GM21447 (cell line): ENCODE measurements at regions not wholly inside any gene's neighbourhood (a gene's known extent, or its start where the extent isn't known, plus 50 kb on each side); places are given as distances from the start of the nearest gene placed in this dataset.

Experiments
- ATAC-seq: cut with Tn5 transposase; IDR thresholded peaks from one replicate; pipeline ENCODE4 v1.9.1; 2021; ENCODE audit not compliant: unreplicated experiment

DNA sequence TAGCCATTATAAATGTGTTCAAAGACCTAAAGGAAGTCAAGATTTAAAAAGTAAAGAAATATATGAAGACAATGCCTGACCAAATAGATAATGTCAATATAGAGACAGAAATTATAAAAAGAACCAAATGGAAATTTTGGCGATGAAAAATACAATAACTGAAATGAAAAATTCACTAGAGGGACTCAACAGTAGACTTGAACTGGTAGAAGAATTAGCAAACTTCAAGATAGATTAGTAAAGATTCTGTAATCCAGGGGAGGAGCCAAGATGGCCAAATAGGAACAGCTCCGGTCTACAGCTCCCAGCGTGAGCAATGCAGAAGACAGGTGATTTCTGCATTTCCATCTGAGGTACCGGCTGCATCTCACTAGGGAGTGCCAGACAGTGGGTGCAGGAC, 433.2 kb downstream of the HINT1 start:
- no peak for ATAC-seq

DNA sequence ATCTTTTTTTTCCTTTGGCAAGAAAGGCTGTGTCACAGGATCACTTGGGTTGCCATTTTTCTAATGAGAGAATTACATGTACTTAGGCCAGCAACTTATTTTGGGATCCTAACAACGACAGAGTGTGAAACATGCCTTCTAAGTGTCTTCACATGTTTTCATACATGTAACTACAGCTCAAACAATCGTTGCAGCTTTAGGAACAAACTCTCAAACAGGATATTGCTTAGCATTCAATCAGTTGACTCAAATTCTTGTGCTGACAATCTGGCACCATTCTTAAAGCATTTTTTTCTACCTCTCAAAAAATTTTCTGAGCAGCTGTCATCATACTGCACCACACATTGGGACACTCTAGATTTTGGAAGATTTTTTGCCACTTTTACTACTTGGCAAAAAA, 435.5 kb downstream of the HINT1 start:
- ATAC-seq = no peak

DNA sequence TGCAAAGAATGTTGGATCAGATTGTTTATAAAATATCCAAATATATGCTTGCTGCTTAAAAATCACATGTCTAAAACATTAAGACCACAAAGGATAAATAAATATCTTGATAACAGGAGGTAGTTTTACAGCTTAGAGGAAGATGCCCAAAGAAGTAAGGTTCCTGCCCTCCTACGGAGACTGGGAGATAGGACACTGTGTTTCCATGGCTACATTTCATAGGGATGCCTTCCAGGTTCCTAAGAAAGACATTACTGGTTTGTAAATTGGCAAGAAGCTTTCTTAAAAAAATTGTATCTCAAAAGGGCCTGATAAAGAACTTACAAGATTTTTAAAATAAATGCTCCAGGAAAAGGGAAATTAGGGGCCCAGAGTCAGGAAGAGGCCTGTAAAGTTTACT, 437.2 kb downstream of the HINT1 start:
- no peak for ATAC-seq

DNA sequence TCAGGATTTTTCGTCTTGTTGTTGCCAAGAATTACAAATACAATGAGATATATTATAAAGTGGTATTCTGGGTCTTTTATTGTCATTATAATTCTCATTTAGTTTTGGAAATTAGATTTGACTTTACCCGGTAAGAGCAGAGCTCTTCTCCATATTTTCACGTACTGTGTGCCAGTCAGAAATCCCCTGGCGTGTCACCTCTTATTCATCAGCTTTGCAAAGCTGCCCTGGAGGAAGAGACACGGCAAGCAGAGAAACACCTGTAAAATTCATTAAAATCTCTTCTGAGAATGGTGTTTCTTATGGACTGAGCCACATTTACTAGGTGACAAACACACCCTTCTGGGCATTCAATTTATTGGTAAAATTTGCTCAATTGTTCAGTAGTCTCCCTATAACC, 440.4 kb downstream of the HINT1 start:
- no peak for ATAC-seq

DNA sequence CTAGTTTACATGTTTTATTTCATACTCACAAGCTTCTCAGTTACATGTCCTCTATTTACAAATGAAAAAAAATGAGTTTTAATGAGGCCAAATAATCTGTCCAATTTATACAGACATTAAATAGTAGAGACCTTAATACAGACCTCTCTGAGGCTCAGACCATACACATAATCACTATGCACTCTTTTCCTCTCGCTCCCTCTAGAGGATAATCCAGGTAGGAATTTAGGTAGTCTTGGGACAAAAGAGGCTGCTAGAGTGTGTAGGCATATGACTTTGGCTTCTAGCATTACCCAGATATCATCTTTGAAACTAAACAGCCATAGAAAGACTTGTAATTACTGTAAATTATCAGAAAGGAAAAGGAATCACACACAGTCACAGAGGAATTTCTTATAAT, 444.7 kb downstream of the HINT1 start:
- no peak for ATAC-seq

DNA sequence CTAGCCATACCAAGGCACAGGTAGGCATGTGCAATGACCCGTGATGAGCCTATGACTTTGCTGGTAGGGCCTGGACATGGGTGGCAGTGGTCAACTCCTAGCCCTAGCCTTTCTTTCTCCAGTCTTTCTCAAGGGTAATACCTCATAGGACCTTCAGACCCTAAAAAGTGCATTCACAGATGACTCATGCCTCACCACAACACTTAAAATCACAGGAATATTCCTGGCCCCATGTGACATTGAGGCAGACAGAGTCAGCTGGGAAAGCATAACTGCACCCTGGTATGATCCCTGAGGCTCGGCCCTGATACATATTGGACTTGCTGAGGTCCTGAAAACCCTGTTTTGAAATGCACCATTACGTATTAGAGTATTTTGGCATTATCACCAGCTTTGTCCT, 449.5 kb downstream of the HINT1 start:
- no peak for ATAC-seq

DNA sequence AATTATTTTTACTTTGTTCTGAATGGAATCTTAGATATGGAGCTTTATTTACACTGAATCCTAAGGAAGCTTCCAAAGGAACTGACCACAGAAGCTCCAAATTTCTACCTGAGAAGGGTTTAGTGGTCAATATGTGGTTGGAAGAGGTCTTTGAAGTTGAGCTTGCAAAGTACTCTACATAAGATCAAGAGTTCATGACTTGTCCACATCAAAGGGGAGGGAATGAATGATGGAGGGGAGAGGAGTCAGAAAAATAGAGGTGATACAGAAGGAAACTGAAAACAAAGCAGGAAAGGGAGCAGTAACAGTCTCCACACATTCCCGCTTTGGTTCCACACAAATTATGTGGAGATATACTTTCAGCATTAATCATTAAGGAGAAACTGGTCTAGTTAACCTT, 450.9 kb downstream of the HINT1 start:
- ATAC-seq = no peak

DNA sequence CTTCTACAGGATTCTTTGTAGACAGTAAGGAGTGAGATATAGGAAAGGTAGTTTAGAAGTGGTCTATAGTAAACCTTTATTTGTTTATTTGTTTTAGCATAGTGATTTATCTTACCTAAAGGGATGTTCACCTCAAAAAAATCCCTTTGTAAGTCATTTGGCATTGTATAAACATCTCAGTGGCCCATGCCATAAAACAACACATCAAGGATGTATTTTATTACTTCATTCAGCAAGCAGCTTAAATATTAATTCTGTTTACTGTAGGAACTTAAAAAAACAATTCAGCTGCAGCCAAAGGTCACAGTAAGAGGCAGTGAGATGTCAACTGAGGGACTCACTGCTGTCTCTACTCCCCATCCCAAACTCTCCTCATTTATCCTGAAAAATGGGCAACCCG, 452.7 kb downstream of the HINT1 start:
- no peak for ATAC-seq

DNA sequence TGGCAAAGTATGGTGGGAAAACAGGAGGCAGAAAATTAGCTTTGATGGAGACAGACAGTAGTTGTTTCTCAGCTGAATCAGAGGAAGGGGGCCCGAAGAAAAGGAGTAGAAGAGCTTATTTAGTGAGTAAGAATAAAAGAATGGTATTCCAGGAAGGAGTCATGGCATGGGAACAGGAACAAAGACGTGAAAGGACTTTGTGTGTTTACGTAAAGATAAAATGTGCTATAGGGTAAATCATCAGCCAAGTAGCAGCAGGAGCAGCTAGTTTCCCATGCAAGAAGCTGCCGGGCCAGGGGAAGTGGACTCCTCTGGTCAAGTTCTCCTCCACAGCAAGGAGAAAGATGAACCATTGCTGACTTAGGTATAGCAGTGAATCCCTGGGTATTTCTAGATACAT, 454.5 kb downstream of the HINT1 start:
- no peak for ATAC-seq

DNA sequence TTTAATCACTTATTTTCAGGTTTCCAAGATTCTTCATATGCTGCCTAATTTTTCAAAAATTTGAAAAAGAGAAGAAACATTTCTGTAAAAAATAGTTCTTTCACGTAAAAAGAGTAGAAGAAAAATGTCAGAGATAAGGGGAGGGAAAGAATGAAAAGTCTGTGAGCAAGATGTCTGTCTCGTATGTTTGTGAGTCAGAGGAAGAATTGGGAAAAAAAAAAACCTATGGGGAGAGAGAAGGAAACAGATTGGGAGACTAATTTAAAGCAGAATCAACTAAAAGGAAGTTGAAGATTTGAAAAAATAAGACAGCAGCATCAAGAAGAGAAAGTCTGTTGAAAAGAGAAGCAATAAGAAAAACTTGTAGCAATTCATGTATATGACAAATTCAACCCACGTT, 456.3 kb downstream of the HINT1 start:
- no peak for ATAC-seq

DNA sequence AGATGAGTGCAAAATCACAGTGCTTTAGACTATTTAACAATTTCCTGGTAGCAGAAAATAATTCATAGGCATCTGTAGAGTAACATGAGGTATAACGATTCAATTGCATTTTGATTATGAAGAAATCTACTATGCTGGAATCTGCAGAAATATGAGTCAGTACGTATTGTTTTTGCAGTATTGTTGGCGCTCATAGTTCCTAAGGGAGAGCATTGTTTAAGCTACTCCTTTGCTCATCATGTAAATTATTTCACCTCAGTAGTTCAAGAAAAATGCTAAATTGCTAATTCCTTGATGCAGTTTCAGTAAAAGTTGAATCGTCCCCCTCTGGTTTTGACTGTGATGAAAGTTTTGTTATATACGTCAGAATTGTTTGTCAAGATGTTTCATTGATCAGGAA, 458.4 kb downstream of the HINT1 start:
- ATAC-seq = no peak

DNA sequence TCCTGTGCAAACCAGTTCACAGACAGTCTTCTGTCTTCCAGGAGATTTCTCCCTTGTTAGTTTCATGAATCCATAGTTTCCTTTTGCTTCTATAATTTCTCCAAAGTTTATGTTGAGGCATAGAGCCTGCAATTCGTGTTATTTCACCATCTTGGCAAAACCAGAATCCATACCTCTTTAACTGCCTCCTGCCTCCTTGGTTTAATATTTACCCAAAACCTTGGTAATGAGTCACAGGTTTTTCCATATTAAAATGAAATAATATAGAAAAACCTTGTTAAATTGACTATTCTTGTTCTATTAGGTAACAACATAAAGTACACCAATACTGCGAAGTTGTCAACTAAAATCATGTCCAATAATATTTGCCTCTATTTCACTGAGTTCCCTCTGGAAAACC, 459.7 kb downstream of the HINT1 start:
- ATAC-seq = no peak

DNA sequence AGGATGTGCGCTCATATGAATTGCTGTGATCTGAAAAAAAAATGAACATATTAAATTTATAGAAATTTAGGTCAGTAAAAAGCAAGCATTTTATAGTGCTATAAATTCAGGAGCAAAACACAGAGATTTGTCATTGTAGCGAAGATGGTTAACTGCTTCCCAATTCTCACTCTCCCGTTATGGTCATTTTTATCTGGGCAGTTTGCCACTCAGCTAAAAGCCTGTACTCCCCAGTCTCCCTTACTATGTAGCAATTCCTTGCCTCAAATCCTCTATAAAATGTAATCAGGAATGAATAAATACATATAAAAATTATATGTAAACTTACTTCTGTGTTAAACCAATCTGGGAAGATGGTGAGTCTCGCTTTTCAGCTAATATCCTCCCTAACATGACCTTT, 471.5 kb downstream of the HINT1 start:
- no peak for ATAC-seq

DNA sequence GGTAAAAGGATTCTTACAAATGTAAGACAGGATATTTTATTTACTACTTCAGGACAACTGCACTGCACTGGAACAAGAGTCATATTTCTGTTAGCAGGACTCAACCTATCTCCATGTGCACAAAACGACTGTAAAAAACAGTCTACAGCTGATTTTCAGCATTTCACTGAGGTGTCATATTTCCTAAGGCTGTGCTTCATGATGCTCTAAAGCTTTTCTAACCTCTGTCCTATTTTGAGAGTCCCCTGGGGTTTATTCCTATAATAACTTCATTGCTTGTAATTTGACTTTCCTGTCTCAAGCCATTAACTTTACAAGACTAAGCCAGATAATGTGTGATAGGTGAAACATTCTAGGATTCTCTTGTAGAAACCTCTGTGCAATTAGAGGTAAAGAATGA, 472.3 kb downstream of the HINT1 start:
- no peak for ATAC-seq

DNA sequence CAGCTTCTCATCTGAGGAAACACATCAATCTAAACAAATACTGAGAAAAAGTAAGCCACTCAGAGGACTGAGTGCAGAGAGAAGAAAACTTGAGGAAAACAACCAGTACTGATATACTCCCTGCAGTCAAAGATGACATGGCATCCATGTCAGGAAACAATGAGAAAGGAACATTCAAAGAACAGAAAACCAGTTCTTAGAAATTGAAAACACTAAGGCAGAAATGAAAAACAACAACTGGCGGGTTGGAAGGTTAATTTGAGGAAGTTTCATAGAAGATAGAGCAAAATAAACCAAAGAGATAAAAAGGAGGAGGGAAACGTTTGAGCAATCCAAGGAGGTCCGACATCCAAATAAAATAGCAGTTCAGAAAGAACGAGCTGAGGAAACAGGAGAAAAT, 475.2 kb downstream of the HINT1 start:
- ATAC-seq = no peak

DNA sequence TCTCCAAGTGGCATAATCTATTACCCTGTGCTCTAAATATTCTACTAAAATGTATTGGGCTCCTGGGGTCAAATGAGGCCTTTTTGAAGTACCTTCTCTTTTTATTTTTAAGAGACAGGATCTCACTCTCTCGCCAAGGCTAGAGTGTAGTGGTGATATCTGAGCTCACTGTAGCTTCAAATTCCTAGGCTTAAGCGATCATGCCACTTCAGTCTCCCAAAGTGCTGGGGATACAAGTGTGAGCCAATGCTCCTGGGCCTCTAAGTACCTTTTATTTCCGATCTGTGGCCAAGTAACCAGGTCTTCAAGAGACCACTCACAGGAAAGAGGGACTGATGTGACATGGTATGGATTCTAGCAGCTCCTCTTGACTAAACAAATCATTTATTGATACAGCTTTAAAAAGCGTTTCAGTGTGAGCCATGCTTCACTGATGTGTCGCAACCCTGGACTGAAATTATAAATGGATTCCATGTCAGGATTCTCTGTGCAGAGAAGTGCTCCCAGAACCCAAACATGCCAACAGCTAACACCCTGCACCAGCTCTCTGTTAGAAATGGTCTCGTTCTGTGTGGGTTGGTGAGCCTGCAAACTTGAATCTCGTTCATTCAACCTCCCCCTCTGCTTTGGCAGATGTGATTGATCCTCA, 477.8 kb downstream of the HINT1 start:
- ATAC-seq = no peak

DNA sequence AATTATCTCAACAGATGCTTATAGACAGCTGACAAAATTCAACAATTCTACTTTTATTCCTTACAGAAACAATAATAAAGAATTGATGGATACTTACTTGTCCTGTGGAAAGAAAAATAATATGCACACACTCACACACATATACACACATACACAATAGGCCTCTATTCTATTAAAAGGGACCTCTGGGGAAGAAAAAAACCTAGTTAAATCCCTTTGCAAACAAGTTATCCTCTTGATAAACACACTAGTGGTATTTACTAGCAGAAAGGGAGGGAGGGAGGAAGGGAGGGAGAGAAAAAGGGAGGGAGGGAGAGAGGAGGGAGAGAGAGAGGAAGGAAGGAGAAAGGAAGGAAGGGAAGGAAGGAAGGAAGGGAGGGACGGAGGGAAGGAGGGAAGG, 486.4 kb downstream of the HINT1 start:
- ATAC-seq = no peak

DNA sequence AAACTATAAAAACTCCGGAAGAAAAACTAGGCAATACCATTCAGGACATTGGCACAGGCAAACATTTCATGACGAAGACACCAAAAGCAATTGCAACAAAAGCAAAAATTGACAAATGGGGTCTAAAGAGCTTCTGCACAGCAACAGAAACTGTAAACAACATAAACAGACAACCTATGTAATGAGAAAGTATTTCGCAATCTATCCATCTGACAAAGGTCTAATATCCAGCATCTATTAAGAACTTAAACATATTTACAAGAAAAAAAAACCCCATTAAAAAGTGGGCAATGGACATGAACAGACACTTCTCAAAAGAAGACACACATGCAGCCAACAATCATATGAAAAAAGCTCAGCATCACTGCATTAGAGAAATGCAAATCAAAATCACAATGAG, 498.6 kb downstream of the HINT1 start:
- ATAC-seq = no peak

DNA sequence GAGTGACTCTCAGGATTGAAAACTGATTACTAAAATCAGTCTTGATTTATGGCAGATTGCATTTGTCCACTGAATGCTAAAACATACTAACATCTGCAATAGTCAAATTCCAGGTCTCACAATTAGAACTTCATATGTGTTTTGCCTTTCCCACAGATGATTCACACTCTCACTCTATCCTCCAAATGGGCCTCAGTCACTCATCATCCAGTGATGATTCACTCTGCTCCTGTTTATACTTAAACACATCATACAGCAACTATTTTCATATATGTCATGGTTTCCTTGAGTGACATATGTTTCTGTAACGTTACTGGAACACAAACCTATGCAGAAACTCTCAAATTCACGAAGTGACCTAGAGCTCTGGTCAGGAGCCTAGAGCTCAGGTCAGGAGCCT, 512.9 kb downstream of the HINT1 start:
- ATAC-seq = no peak

DNA sequence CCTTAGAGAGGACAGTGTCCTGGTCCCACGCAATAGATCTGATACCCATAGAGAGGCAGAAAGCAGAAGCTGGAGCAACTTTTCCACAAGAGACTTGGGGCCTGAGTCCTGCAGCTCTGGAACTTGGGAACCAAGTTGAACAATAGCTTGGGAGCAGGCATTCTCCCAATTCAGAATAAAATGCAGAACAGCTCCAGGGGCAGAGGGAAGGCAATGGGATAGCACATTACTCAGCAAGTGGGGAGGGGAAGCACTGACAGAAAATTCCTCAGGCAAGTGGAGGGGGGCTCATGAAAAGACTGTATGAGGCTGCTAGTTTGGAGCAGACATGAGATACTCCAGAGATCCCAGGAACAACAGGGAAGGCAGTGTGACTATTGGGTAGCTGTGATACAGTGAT, 513.6 kb downstream of the HINT1 start:
- no peak for ATAC-seq

DNA sequence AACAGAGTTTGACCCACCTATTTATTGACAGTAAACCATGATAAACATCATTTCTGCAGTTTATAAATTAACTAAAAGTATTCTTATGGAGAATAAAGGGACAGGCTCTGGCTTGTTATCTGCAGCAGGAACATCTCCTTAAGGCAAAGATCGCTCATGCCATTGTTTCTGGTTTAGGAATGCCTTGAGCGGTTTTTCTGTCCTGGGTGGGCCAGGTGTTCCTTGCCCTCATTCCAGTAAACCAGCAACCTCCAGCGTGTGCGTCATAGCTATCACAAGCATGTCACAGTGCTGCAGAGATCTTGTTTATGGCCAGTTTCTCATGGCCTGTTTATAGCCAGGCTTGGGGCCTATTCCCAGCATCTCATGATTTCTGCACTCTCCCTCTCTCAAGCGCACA, 521.7 kb downstream of the HINT1 start:
- no peak for ATAC-seq

DNA sequence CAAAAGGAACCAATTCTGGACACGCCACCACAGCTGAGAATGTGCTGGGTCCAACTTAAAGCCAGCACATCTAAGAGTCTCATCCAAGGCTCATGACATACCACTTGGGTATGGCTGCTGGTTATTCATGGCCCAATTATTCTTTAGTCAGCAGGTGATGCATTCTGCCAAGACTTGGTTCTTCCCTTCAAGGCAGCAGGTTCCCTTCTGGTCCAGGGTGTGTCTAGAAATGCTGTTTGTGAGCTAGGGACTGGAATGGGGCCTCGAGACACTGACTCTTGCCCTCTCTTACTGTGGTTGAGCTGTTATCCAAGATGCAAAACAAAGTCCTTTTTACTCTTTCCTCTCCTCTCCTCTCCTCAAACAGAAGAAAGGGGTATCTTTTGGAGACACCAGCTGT, 522.6 kb downstream of the HINT1 start:
- ATAC-seq = no peak

DNA sequence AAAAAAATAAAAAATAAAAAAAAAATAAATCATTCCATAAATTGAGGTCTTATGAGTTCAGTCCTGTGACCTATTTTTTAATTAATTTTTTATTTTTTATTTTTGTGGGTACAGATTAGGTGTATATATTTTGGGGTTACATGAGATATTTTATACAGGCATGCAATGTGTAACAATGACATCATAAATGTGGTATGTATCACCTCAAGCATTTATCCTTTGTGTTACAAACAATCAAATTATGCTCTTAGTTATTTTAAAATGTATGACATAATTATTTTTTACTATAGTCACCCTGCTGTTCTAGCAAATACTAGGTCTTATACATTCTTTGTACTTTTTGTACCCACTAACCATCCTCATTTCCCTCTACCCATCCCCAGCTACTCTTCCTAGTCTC, 537.9 kb downstream of the HINT1 start:
- ATAC-seq = no peak

DNA sequence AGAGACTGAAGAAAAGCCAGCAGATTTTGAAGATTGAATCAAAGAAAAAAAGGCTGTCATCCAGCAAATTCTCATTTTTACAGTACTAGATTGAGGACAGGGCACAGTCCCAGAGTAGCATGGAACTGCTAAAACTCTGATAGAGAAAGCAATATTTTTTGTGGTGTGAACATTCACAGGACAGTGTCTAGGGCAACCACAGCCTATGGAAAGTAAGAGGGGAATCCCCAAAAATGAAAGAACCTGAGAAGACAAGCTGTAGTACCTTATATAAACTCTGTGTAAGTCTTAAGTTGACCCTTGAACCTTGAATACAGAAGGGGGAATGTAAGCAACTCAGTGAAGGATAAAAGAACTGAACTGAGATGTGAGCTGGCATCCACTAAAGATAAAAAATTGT, 540.3 kb downstream of the HINT1 start:
- ATAC-seq = no peak
